ENCODE measurements at regions not wholly inside any gene's neighbourhood (a gene's known extent, or its start where the extent isn't known, plus 50 kb on each side); places are given as distances from the start of the nearest gene placed in this dataset.
"Not testable (repeated sequence)": the region's sequence is repeated elsewhere in the genome, so short reads cannot be mapped to it uniquely, and the experiment has no call there.

- DNase-seq: not testable (repeated sequence)
Observed at GRCh38 chr5:18617191-18617590, 982.9 kb downstream of the TAF11L14 start.

- no peak for DNase-seq
Observed at GRCh38 chr5:18630458-18631045, 996.3 kb downstream of the TAF11L14 start.

GRCh38 chr5:18652404-18653215 is 1018.4 kb downstream of the TAF11L14 start:
- no peak for DNase-seq

GRCh38 chr5:18653216-18653752 is 1019.0 kb downstream of the TAF11L14 start:
- no peak for DNase-seq

- DNase-seq: no peak
Observed at GRCh38 chr5:18660511-18660910, 1026.3 kb downstream of the TAF11L14 start.

- DNase-seq: no peak
Observed at GRCh38 chr5:18662231-18662630, 1028.0 kb downstream of the TAF11L14 start.

GRCh38 chr5:18674212-18674611 is 1040.0 kb downstream of the TAF11L14 start:
- DNase-seq: not testable (repeated sequence)

- no peak for DNase-seq
Observed at GRCh38 chr5:18675041-18675440, 1040.8 kb downstream of the TAF11L14 start.

GRCh38 chr5:18686253-18686652 is 1052.0 kb downstream of the TAF11L14 start:
- no peak for DNase-seq

GRCh38 chr5:18687429-18687828 is 1053.2 kb downstream of the TAF11L14 start:
- DNase-seq: no peak

- peak; percentile 17 for DNase-seq
Observed at GRCh38 chr5:18699681-18700080, 1065.4 kb downstream of the TAF11L14 start.

GRCh38 chr5:18702821-18703220 is 1068.6 kb downstream of the TAF11L14 start:
- no peak for DNase-seq

GRCh38 chr5:18712936-18713485 is 1078.8 kb downstream of the TAF11L14 start:
- no peak for DNase-seq

GRCh38 chr5:18720002-18720401 is 1085.7 kb downstream of the TAF11L14 start:
- DNase-seq: no peak

- DNase-seq: peak; percentile 1
Observed at GRCh38 chr5:18732556-18733479, 1098.6 kb downstream of the TAF11L14 start.

- no peak for DNase-seq
Observed at GRCh38 chr5:18736051-18736398, 1101.8 kb downstream of the TAF11L14 start.

- DNase-seq: not testable (repeated sequence)
Observed at GRCh38 chr5:18736736-18737135, 1102.5 kb downstream of the TAF11L14 start.

- no peak for DNase-seq
Observed at GRCh38 chr5:18740301-18740700, 1106.0 kb downstream of the TAF11L14 start.

- no peak for DNase-seq
Observed at GRCh38 chr5:18742830-18743229, 1108.6 kb downstream of the TAF11L14 start.

- no peak for DNase-seq
Observed at GRCh38 chr5:18744441-18744840, 1110.2 kb downstream of the TAF11L14 start.

GRCh38 chr5:18745042-18745987 is 1111.1 kb downstream of the TAF11L14 start:
- DNase-seq: no peak

Measured in fibroblast of upper back skin (primary cell).